ENCODE measurements at regions not wholly inside any gene's neighbourhood (a gene's known extent, or its start where the extent isn't known, plus 50 kb on each side); places are given as distances from the start of the nearest gene placed in this dataset.

DNA sequence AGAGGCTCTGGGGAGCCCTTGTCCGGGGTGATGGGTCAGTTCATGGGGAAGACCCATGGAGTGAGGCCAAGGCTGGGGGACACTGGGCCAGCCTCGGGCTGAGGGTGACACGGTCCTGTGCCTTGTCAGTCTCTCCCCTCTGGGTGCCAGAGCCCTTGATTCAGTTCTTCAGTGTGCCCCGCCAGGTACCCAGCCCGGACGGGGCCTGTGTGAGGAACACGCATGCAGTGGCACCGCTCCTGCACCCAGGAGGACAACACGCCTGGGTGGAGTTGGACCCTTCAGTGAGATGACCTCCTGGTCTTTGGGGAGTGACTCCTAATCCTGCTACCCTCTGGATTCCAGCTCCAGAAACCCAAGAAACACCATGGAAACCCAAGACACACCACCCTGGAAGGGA lies 264.4 kb downstream of the LOXHD1 start:
- no peaks in the 10 kb centered on the region for H3K4me1 ChIP-seq (ENCODE audit: control insufficient read depth, insufficient read depth, low read length)
- H3K9me3 ChIP-seq (ENCODE audit: control insufficient read depth, low read length): no peaks in the 10 kb centered on the region
- H3K27me3 ChIP-seq (replicated peaks; ENCODE audit: control insufficient read depth, insufficient read depth, low read length): peaks cover 44% of the 10 kb centered on the region
- H3K9ac ChIP-seq (ENCODE audit: low read length): no peak overlapping the region
- no peaks in the 10 kb centered on the region for H3K36me3 ChIP-seq (ENCODE audit: control insufficient read depth, insufficient read depth, low read length, severe bottlenecking)
- DNase-seq (ENCODE audit: low read depth): no peak
- no peak overlapping the region for H3K4me3 ChIP-seq (ENCODE audit: low read length)

DNA sequence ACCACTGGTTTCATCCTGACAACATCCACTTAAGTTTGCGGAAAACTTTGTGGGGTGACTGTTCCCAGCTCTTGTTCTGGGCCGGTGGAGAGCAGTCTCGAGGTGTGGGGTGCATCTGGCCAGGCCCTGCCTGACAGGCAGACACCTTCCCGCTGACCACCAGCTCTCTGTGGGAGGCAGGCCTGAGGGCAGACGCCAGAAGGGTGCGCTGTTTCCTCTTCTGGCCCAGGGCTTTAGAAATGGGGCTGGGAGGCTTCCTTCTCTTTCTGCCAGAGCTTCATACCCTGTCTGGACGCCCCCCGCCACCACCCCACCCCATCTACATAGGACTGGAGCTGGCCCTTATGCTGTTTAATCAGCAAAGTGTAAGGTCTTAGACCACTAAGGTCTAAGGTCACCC lies 263.8 kb downstream of the LOXHD1 start:
- no peak for DNase-seq (ENCODE audit: low read depth)
- Histone ChIP-seq H3K36me3 (ENCODE audit: control insufficient read depth, insufficient read depth, low read length, severe bottlenecking) (no peaks in the 10 kb centered on the region), H3K9ac (ENCODE audit: low read length) (no peak overlapping the region), H3K4me3 (ENCODE audit: low read length) (no peak overlapping the region), H3K27me3 (replicated peaks; ENCODE audit: control insufficient read depth, insufficient read depth, low read length) (peaks cover 39% of the 10 kb centered on the region), H3K4me1 (ENCODE audit: control insufficient read depth, insufficient read depth, low read length) (no peaks in the 10 kb centered on the region), H3K9me3 (ENCODE audit: control insufficient read depth, low read length) (no peaks in the 10 kb centered on the region)

DNA sequence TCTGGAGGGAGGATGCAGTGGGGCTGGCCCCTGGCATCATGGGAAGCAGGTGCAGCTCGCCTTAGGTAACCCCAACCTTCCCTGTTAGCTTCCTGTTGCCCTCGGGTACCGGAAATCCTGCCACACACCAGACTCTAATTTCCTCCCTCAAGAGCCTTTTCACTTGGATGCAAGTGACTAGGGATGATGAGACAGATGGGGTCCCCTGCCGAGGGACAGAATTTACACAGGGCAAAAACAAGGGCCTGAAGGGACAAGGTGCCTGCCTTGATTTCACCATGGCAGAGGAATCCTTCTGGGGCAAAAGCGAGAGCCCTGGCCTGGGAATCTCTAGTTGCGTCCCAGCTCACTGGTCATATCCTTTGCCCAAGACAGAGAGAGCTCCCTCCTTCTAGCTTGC lies 263.1 kb downstream of the LOXHD1 start:
- no peak overlapping the region for H3K4me3 ChIP-seq (ENCODE audit: low read length)
- H3K9me3 ChIP-seq (ENCODE audit: control insufficient read depth, low read length): no peaks in the 10 kb centered on the region
- H3K4me1 ChIP-seq (ENCODE audit: control insufficient read depth, insufficient read depth, low read length): no peaks in the 10 kb centered on the region
- peaks cover 33% of the 10 kb centered on the region for H3K27me3 ChIP-seq (replicated peaks; ENCODE audit: control insufficient read depth, insufficient read depth, low read length)
- DNase-seq (ENCODE audit: low read depth): no peak
- no peak overlapping the region for H3K9ac ChIP-seq (ENCODE audit: low read length)
- no peaks in the 10 kb centered on the region for H3K36me3 ChIP-seq (ENCODE audit: control insufficient read depth, insufficient read depth, low read length, severe bottlenecking)

DNA sequence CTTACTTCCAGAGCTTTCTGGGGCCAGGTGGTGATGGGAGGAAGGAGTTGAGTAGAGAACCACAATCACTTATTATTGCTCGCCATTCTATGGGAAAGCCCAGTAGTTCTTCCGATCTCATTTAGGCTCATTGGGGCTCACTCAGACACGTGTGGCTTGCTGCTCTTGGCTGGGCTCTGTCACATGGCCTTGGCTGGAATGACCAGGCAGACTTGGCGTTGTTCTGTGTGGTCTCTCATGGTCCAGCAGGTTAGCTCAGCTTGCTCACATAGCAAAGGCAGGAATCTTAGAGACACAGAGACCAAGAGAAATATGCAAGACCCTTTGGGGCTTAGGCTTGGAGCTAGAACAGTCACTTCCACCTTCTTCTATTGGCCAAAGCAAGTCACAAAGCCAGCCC lies 261.2 kb downstream of the LOXHD1 start:
- no peaks in the 10 kb centered on the region for H3K9me3 ChIP-seq (ENCODE audit: control insufficient read depth, low read length)
- no peak overlapping the region for H3K9ac ChIP-seq (ENCODE audit: low read length)
- no peak for DNase-seq (ENCODE audit: low read depth)
- H3K36me3 ChIP-seq (ENCODE audit: control insufficient read depth, insufficient read depth, low read length, severe bottlenecking): no peaks in the 10 kb centered on the region
- no peaks in the 10 kb centered on the region for H3K4me1 ChIP-seq (ENCODE audit: control insufficient read depth, insufficient read depth, low read length)
- H3K4me3 ChIP-seq (ENCODE audit: low read length): no peak overlapping the region
- H3K27me3 ChIP-seq (replicated peaks; ENCODE audit: control insufficient read depth, insufficient read depth, low read length): peaks cover 26% of the 10 kb centered on the region

DNA sequence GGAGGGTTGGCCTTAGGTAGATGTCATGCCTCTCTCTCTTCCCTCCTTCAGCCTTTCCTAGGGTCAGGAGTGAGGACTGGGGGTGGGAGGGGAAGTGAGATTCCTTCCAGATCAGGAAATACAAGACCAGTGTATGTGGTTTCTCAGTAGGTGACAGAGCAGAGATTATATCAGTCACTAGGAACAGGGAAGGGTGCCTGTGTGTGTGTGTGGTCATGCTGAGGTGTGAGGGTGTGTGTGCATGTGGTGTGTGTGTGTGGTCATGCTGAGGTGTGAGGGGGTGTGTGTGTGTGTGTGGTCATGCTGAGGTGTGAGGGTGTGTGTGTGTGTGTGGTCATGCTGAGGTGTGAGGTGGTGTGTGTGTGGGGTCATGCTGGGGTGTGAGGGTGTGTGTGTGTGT lies 259.8 kb downstream of the LOXHD1 start:
- Histone ChIP-seq H3K27me3 (replicated peaks; ENCODE audit: control insufficient read depth, insufficient read depth, low read length) (peaks cover 26% of the 10 kb centered on the region), H3K36me3 (ENCODE audit: control insufficient read depth, insufficient read depth, low read length, severe bottlenecking) (no peaks in the 10 kb centered on the region), H3K9me3 (ENCODE audit: control insufficient read depth, low read length) (no peaks in the 10 kb centered on the region), H3K4me1 (ENCODE audit: control insufficient read depth, insufficient read depth, low read length) (no peaks in the 10 kb centered on the region), H3K4me3 (ENCODE audit: low read length) (no peak overlapping the region), H3K9ac (ENCODE audit: low read length) (no peak overlapping the region)
- no peak for DNase-seq (ENCODE audit: low read depth)

DNA sequence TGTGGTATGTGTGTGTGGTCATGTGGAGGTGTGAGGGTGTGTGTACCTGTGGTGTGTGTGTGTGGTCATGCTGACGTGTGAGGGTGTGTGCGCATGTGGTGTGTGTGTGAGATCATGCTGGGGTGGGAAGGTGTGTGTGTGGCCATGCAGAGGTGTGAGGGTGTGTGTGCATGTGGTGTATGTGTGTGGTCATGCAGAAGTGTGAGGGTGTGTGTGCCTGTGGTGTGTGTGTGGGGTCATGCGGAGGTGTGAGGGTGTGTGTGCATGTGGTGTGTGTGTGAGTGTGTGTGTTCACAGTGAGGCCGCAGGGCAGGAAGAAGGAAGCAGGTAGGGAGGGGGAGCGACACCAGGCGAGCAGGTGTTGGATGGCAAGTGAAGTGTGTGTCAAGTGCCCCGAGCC lies 259.0 kb downstream of the LOXHD1 start:
- H3K9ac ChIP-seq (ENCODE audit: low read length): no peak overlapping the region
- no peaks in the 10 kb centered on the region for H3K9me3 ChIP-seq (ENCODE audit: control insufficient read depth, low read length)
- no peak for DNase-seq (ENCODE audit: low read depth)
- H3K27me3 ChIP-seq (replicated peaks; ENCODE audit: control insufficient read depth, insufficient read depth, low read length): peaks cover 26% of the 10 kb centered on the region
- no peaks in the 10 kb centered on the region for H3K4me1 ChIP-seq (ENCODE audit: control insufficient read depth, insufficient read depth, low read length)
- no peak overlapping the region for H3K4me3 ChIP-seq (ENCODE audit: low read length)
- no peaks in the 10 kb centered on the region for H3K36me3 ChIP-seq (ENCODE audit: control insufficient read depth, insufficient read depth, low read length, severe bottlenecking)

DNA sequence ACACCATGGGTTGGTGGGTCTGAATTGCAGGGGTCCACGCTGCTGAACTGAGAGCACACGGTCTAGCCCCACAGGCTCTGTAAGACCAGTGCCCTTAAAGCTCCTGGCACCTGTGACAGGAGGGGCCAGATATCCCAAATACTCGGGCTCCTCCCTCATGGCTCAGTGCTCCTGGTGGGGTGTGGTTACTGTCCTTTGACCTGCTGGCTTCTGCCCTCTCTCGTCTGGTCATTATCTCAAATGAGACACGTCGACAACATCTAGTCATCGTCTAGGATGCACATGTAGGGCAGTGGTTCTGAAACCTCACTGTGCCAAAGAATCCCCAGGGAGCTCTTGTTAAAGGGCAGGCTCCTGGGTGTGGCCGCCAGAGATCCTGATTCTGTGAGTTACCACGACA lies 258.4 kb downstream of the LOXHD1 start:
- Histone ChIP-seq H3K27me3 (replicated peaks; ENCODE audit: control insufficient read depth, insufficient read depth, low read length) (peaks cover 26% of the 10 kb centered on the region), H3K9ac (ENCODE audit: low read length) (no peak overlapping the region)

DNA sequence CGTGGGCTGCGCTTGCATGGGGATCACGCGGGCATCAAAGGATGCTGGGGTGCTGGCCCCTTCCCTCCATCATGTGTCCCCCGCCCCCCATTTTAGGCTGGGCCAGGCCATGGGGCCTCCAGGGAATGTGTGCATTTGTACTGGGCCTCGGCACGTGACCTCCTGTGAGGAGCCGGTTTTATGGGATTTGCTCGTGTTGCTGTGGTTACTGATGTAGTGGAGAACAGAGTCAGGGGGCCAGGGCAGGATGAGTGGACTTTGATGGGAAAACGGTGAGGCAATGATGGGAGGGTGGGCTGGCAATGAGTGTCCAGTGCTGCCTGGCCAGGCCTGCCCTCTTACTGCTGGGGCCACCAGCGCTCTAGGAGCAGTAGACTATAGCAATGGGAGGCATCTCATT lies 257.7 kb downstream of the LOXHD1 start:
- H3K4me1 ChIP-seq (ENCODE audit: control insufficient read depth, insufficient read depth, low read length): no peaks in the 10 kb centered on the region
- no peaks in the 10 kb centered on the region for H3K36me3 ChIP-seq (ENCODE audit: control insufficient read depth, insufficient read depth, low read length, severe bottlenecking)
- H3K9me3 ChIP-seq (ENCODE audit: control insufficient read depth, low read length): no peaks in the 10 kb centered on the region
- H3K9ac ChIP-seq (ENCODE audit: low read length): no peak overlapping the region
- H3K27me3 ChIP-seq (replicated peaks; ENCODE audit: control insufficient read depth, insufficient read depth, low read length): peaks cover 26% of the 10 kb centered on the region
- no peak overlapping the region for H3K4me3 ChIP-seq (ENCODE audit: low read length)
- DNase-seq (ENCODE audit: low read depth): no peak

More for the DNA sequence above, 258.4 kb downstream of the LOXHD1 start:
- DNase-seq (ENCODE audit: low read depth): no peak
- Histone ChIP-seq H3K4me3 (ENCODE audit: low read length) (no peak overlapping the region), H3K9me3 (ENCODE audit: control insufficient read depth, low read length) (no peaks in the 10 kb centered on the region), H3K4me1 (ENCODE audit: control insufficient read depth, insufficient read depth, low read length) (no peaks in the 10 kb centered on the region), H3K36me3 (ENCODE audit: control insufficient read depth, insufficient read depth, low read length, severe bottlenecking) (no peaks in the 10 kb centered on the region)

DNA sequence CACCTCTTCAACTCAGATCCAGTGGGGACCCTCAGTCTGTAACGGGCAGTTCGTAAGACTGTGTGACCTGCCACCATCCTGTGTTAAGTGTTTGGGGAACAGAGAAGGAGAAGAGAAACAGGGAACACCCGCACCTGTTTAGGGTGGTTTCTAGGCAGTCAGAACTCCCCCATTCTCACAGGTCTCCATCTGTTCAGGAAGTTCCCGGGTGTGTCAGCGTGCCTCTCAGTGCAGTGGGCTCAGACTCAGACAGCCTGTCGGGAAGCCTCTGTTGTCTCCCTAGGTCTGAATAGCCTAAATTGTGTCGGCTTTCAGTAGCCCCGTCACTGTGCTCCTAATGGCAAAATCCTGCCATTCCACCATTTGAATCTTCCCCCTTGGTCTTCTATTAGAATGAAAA lies 256.6 kb downstream of the LOXHD1 start:
- Histone ChIP-seq H3K9me3 (ENCODE audit: control insufficient read depth, low read length) (no peaks in the 10 kb centered on the region), H3K4me1 (ENCODE audit: control insufficient read depth, insufficient read depth, low read length) (no peaks in the 10 kb centered on the region), H3K27me3 (replicated peaks; ENCODE audit: control insufficient read depth, insufficient read depth, low read length) (peaks cover 18% of the 10 kb centered on the region), H3K36me3 (ENCODE audit: control insufficient read depth, insufficient read depth, low read length, severe bottlenecking) (no peaks in the 10 kb centered on the region), H3K9ac (ENCODE audit: low read length) (no peak overlapping the region), H3K4me3 (ENCODE audit: low read length) (no peak overlapping the region)
- DNase-seq (ENCODE audit: low read depth): no peak

DNA sequence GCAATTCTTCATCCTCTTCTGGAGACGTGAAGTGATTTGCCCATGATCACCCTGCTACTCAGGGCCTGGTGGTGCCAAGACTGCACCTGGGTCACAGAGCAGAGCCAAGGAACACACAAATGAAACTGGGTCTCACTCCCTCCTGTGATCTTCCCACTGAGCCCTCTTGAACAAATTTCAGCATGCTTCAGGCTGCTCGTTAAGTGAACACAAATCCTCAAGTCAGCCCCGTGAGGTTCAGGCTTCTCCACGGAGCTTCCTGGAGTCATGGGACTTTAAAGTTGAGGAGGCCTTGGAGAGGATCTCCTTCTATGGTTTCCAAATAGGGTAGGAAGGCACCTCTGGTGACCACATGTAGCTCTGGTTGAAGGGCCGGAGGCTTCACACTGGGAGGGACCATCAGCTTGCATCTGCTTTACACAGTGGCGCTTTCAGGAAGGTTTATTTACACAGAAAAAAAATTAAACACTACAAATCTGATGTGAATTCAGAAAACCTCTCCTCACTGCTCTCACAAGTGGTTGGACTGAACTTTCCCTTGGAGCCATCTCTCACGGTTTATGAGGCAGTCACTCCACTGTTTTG lies 255.4 kb downstream of the LOXHD1 start:
- H3K9me3 ChIP-seq (ENCODE audit: control insufficient read depth, low read length): no peaks in the 10 kb centered on the region
- no peak for DNase-seq (ENCODE audit: low read depth)
- no peak overlapping the region for H3K9ac ChIP-seq (ENCODE audit: low read length)
- no peaks in the 10 kb centered on the region for H3K4me1 ChIP-seq (ENCODE audit: control insufficient read depth, insufficient read depth, low read length)
- peaks cover 10% of the 10 kb centered on the region for H3K27me3 ChIP-seq (replicated peaks; ENCODE audit: control insufficient read depth, insufficient read depth, low read length)
- H3K4me3 ChIP-seq (ENCODE audit: low read length): no peak overlapping the region
- H3K36me3 ChIP-seq (ENCODE audit: control insufficient read depth, insufficient read depth, low read length, severe bottlenecking): no peaks in the 10 kb centered on the region

DNA sequence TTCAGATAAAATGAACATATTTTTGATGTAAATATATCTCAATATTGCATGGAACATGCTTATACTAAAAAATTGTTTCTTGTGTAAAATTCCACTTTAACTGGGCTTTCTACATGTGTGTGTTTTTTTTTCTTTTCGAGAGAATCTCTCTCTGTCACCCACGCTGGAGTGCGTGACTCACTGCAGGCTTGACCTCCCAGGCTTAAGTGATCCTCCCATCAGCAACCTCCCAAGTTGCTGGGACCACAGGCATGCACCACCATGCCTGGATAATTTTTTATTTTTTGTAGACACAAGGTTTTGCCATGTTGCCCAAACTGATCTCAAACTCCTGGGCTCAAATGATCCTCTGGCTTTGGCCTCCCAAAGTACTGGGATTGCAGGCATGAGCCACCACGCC lies 254.6 kb downstream of the LOXHD1 start:
- no peaks in the 10 kb centered on the region for H3K36me3 ChIP-seq (ENCODE audit: control insufficient read depth, insufficient read depth, low read length, severe bottlenecking)
- H3K27me3 ChIP-seq (replicated peaks; ENCODE audit: control insufficient read depth, insufficient read depth, low read length): peaks cover 10% of the 10 kb centered on the region
- no peaks in the 10 kb centered on the region for H3K9me3 ChIP-seq (ENCODE audit: control insufficient read depth, low read length)
- no peak overlapping the region for H3K9ac ChIP-seq (ENCODE audit: low read length)
- no peak overlapping the region for H3K4me3 ChIP-seq (ENCODE audit: low read length)
- peaks cover 2% of the 10 kb centered on the region for H3K4me1 ChIP-seq (ENCODE audit: control insufficient read depth, insufficient read depth, low read length)
- DNase-seq (ENCODE audit: low read depth): peak; percentile 53

DNA sequence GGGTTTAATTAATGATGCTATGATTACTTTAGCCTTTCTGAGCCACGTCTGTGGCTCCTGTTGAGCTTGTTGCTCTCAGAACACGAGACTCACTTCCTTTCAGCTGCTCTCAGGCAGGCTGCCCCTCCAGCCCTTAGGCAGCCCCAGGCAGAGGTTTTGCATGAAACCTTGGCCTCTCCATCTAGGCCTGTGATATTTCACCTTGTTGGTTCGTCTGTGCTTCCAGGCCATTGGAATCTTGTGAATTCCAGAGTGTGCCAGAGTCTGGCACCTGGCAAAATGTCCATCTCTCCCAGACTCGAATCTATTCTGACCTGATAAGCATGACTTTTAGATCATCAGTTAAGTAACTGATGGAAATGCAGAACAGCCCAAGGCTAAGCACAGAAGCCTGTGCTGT lies 254.1 kb downstream of the LOXHD1 start:
- Histone ChIP-seq H3K9ac (ENCODE audit: low read length) (no peak overlapping the region), H3K36me3 (ENCODE audit: control insufficient read depth, insufficient read depth, low read length, severe bottlenecking) (no peaks in the 10 kb centered on the region), H3K4me1 (ENCODE audit: control insufficient read depth, insufficient read depth, low read length) (peaks cover 7% of the 10 kb centered on the region), H3K27me3 (replicated peaks; ENCODE audit: control insufficient read depth, insufficient read depth, low read length) (peaks cover 10% of the 10 kb centered on the region), H3K9me3 (ENCODE audit: control insufficient read depth, low read length) (no peaks in the 10 kb centered on the region), H3K4me3 (ENCODE audit: low read length) (no peak overlapping the region)
- DNase-seq (ENCODE audit: low read depth): no peak

All from adipocyte (in vitro differentiated cells).